Kidney (tissue), 13 donors: ENCODE measurements at regions not wholly inside any gene's neighbourhood (a gene's known extent, or its start where the extent isn't known, plus 50 kb on each side); places are given as distances from the start of the nearest gene placed in this dataset.

Experiments used
- DNase-seq, 5 donors: peaks; one replicate each; pipeline ENCODE4 v3.0.0-alpha.2; 2013 to 2020
- FAIRE-seq: peaks from 2 replicates; lab custom pipeline; 2012; peaks lifted over from hg19 to GRCh38; lab: Jason Lieb, UNC
- H3K27ac ChIP-seq, 2 donors: one replicate each; pipeline ENCODE4 v1.7.0; 2013; ENCODE audit warnings: low read depth in 2 of 2, low read length in 2 of 2, inconsistent platforms in 1 of 2
- H3K27me3 ChIP-seq: one replicate; pipeline ENCODE4 v1.7.1; 2013; ENCODE audit warnings: low read length, inconsistent platforms; ENCODE audit not compliant: control insufficient read depth, insufficient read depth
- H3K36me3 ChIP-seq, 3 donors: one replicate each; pipeline versions ENCODE4 v1.7.0 to v1.7.1; 2013; ENCODE audit warnings: low read length in 3 of 3, control low read depth in 1 of 3, inconsistent platforms in 1 of 3; ENCODE audit not compliant: insufficient read depth in 3 of 3, control insufficient read depth in 2 of 3
- H3K4me1 ChIP-seq, 3 donors: one replicate each; pipeline versions ENCODE4 v1.7.0 to v1.7.1; 2013; ENCODE audit warnings: low read length in 3 of 3, inconsistent platforms in 1 of 3, low read depth in 1 of 3; ENCODE audit not compliant: control insufficient read depth in 2 of 3, insufficient read depth in 2 of 3
- H3K4me3 ChIP-seq, 3 donors: one replicate each; pipeline versions ENCODE4 v1.7.0 to v1.8.1; 2013; ENCODE audit warnings: low read length in 3 of 3, control low read depth in 1 of 3, inconsistent platforms in 1 of 3
- H3K9ac ChIP-seq, 3 donors: one replicate each; pipeline versions ENCODE4 v1.7.0 to v1.7.1; 2013; ENCODE audit warnings: low read length in 3 of 3, control low read depth in 1 of 3, inconsistent platforms in 1 of 3
- H3K9me3 ChIP-seq, 3 donors: one replicate each; pipeline versions ENCODE4 v1.7.0 to v1.7.1; 2013; ENCODE audit warnings: low read length in 3 of 3, control low read depth in 1 of 3, inconsistent platforms in 1 of 3; ENCODE audit not compliant: control insufficient read depth in 2 of 3, insufficient read depth in 1 of 3
- CTCF ChIP-seq: IDR thresholded peaks from 3 replicates; pipeline ENCODE4 v1.5.1; 2012; ENCODE audit warnings: mild to moderate bottlenecking, moderate library complexity, borderline replicate concordance; ENCODE audit not compliant: insufficient read depth; ENCODE audit errors: extremely low read depth
- intact Hi-C: fragments of 100-400 bp; cut with DNase I; formaldehyde crosslinking; loops from one replicate; pipeline ENCODE4 v1.11.1; 2022
- donor health status: control.
- donor health status: control.
- donor health status: control.
- donor health status: control.
- donor health status: control.
- donor health status: DM: yes; HTN: yes; CAD: no.
- donor health status: Normal renal cell carcinoma (clear cell type).

- DNase-seq (no peak), FAIRE-seq (no peak)
- Histone ChIP-seq H3K4me1 (no peaks in the 10 kb centered on the region), H3K27ac (no peak overlapping the region), H3K27me3 (no peaks in the 10 kb centered on the region), H3K9me3 (no peaks in the 10 kb centered on the region), H3K4me3 (no peak overlapping the region), H3K36me3 (no peaks in the 10 kb centered on the region), H3K9ac (no peak overlapping the region)
- TF ChIP-seq CTCF, result no peak
- intact Hi-C loops, result no loop called here
Observed at GRCh38 chr6:96683819-96684528, 121.0 kb downstream of the FHL5 start.

- no peaks in the 10 kb centered on the region for H3K9me3 ChIP-seq
- intact Hi-C loops, result no loop called here
- H3K4me1 ChIP-seq, result no peaks in the 10 kb centered on the region
- H3K9ac ChIP-seq, result no peak overlapping the region
- no peaks in the 10 kb centered on the region for H3K27me3 ChIP-seq
- H3K36me3 ChIP-seq, result no peaks in the 10 kb centered on the region
- no peak for DNase-seq
- H3K4me3 ChIP-seq, result no peak overlapping the region
- no peak overlapping the region for H3K27ac ChIP-seq
- no peak for FAIRE-seq
- TF ChIP-seq CTCF, result no peak
Observed at GRCh38 chr6:96682017-96682416, 119.1 kb downstream of the FHL5 start.

GRCh38 chr6:96675597-96675996 is 112.7 kb downstream of the FHL5 start:
- intact Hi-C loops, result no loop called here
- no peak overlapping the region for H3K4me3 ChIP-seq
- H3K9ac ChIP-seq, result no peak overlapping the region
- FAIRE-seq (no peak), DNase-seq (peak in 2 of 5 donors; percentile 29 to 51)
- H3K36me3 ChIP-seq, result no peaks in the 10 kb centered on the region
- peaks cover 0 to 3% (median 0%) of the 10 kb centered on the region in 3 donors for H3K9me3 ChIP-seq
- H3K27me3 ChIP-seq, result no peaks in the 10 kb centered on the region
- no peak overlapping the region for H3K27ac ChIP-seq
- TF ChIP-seq CTCF, result no peak
- no peaks in the 10 kb centered on the region for H3K4me1 ChIP-seq
